ENCODE measurements at regions not wholly inside any gene's neighbourhood (a gene's known extent, or its start where the extent isn't known, plus 50 kb on each side); places are given as distances from the start of the nearest gene placed in this dataset.

DNA sequence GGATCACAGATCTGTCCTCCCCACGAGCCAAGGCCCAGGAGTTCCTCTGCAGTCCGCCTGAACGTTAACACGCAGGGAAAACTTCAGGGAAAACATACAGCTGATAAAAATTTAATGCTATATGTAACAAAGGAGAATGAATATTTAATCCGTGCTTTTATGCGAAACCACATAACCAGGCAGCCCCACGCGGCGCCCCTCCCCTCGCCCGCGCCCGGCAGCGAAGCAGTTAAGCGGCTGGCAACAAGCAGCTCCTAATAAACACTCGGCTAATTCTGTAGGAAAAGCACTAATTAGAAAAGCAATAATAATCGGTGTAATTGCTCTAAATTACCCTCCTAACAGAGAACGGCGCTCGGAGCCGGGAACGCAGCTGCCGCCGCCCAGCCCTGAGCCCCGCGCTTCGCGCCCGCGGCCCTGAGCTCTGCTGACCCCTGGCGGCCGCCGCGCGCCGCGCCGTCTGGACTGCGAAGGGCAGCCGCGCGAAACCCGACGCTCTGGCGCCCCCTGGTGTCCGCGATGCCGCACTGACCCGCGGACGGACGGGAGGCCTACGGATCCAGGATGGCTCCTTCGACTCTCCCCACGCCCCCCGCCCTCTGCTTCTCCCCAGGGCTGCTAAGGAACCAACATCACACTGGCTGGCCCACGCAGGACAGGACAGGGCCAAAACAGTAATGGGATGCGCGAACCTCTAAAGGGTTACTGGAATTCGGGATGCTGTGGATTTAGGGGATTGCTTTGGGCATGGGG, 181.4 kb downstream of the SMAD2 start (continued):
- TF ChIP-seq SP140L (CRISPR knock-in tag; IDR thresholded peaks at IDR 0.05; ENCODE audit: borderline replicate concordance) = no peak
- no peak for TF ChIP-seq ZNF777 (CRISPR knock-in tag; IDR thresholded peaks at IDR 0.05)
- TF ChIP-seq MXI1 (IDR thresholded peaks at IDR 0.05; ENCODE audit: borderline replicate concordance, low read depth, low read length) = peak; percentile 41; the same call in 1 of the 3 replicates
- peak; percentile 83; the same call in 1 of the 2 replicates for TF ChIP-seq ATF7-NPFF (CRISPR knock-in tag; IDR thresholded peaks at IDR 0.05; ENCODE audit: low read depth)
- TF ChIP-seq ELF3 (CRISPR knock-in tag; IDR thresholded peaks at IDR 0.05) = 0 out of 2 replicates have a peak, but pooled peaks have one; percentile 35
- no peak for TF ChIP-seq NFKB2 (CRISPR knock-in tag; IDR thresholded peaks at IDR 0.05; ENCODE audit: borderline replicate concordance)
- TF ChIP-seq ZMYM4 (CRISPR knock-in tag; IDR thresholded peaks at IDR 0.05) = 0 out of 2 replicates have a peak, but pooled peaks have one; percentile 38
- TF ChIP-seq SRY (CRISPR knock-in tag; IDR thresholded peaks at IDR 0.05) = 0 out of 2 replicates have a peak, but pooled peaks have one; percentile 41
- TF ChIP-seq ZBTB44 (CRISPR knock-in tag; IDR thresholded peaks at IDR 0.05) = no peak
- TF ChIP-seq, protein P1, sequence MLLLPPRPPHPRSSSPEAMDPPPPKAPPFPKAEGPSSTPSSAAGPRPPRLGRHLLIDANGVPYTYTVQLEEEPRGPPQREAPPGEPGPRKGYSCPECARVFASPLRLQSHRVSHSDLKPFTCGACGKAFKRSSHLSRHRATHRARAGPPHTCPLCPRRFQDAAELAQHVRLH (CRISPR knock-in tag; IDR thresholded peaks at IDR 0.05; ENCODE audit: borderline replicate concordance, low read depth) = peak; percentile 40; the same call in 1 of the 2 replicates
- TF ChIP-seq MEIS2 (CRISPR knock-in tag; IDR thresholded peaks at IDR 0.05) = peak; percentile 69; the same call in 1 of the 2 replicates
- TF ChIP-seq BORCS8-MEF2B (CRISPR knock-in tag; IDR thresholded peaks at IDR 0.05) = 0 out of 2 replicates have a peak, but pooled peaks have one; percentile 57
- peak; percentile 44; the same call in 1 of the 2 replicates for TF ChIP-seq ZNF724P (CRISPR knock-in tag; IDR thresholded peaks at IDR 0.05; ENCODE audit: borderline replicate concordance)
- peak; percentile 15; the same call in 1 of the 2 replicates for TF ChIP-seq YEATS4 (CRISPR knock-in tag; IDR thresholded peaks at IDR 0.05; ENCODE audit: borderline replicate concordance)
- TF ChIP-seq TEF (CRISPR knock-in tag; IDR thresholded peaks at IDR 0.05) = no peak
- peak; percentile 80 for TF ChIP-seq ARNT2 (CRISPR knock-in tag; IDR thresholded peaks at IDR 0.05; ENCODE audit: low read depth)
- TF ChIP-seq JUN (CRISPR knock-in tag; IDR thresholded peaks at IDR 0.05) = 0 out of 2 replicates have a peak, but pooled peaks have one; percentile 22
- TF ChIP-seq ZNF124 (CRISPR knock-in tag; IDR thresholded peaks at IDR 0.05) = peak; percentile 53; the same call in 1 of the 2 replicates
- TF ChIP-seq, protein P2, sequence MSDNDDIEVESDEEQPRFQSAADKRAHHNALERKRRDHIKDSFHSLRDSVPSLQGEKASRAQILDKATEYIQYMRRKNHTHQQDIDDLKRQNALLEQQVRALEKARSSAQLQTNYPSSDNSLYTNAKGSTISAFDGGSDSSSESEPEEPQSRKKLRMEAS (IDR thresholded peaks at IDR 0.05) = peak; percentile 58; the same call in 1 of the 2 replicates
- no peak for TF ChIP-seq IRF9 (CRISPR knock-in tag; IDR thresholded peaks at IDR 0.05; ENCODE audit: borderline replicate concordance)
- TF ChIP-seq KDM2A (CRISPR knock-in tag; IDR thresholded peaks at IDR 0.05; ENCODE audit: borderline replicate concordance, low read depth) = peak; percentile 83; the same call in 1 of the 2 replicates
- TF ChIP-seq RAD21 (CRISPR knock-in tag; IDR thresholded peaks at IDR 0.05) = peak; percentile 99
- peak; percentile 72; the same call in 1 of the 2 replicates for TF ChIP-seq DNMT1 (CRISPR knock-in tag; IDR thresholded peaks at IDR 0.05)
- peak; percentile 83 for TF ChIP-seq ZNF556 (CRISPR knock-in tag; IDR thresholded peaks at IDR 0.05; ENCODE audit: borderline replicate concordance)
- no peak for TF ChIP-seq ZNF644 (CRISPR knock-in tag; IDR thresholded peaks at IDR 0.05; ENCODE audit: low read depth)
- peak; percentile 79 for TF ChIP-seq TEAD3 (CRISPR knock-in tag; optimal IDR thresholded peaks at IDR 0.05; ENCODE audit: borderline replicate concordance)
